H9 (cell line): ENCODE measurements at regions not wholly inside any gene's neighbourhood (a gene's known extent, or its start where the extent isn't known, plus 50 kb on each side); places are given as distances from the start of the nearest gene placed in this dataset.

Source experiments
- DNase-seq: peaks from one replicate; pipeline ENCODE4 v3.0.0-alpha.2; 2017
- H2AFZ ChIP-seq: one replicate; pipeline ENCODE4 v1.6.1; 2013; ENCODE audit warnings: mild to moderate bottlenecking, low read length, control low read depth, moderate library complexity
- H2AK5ac ChIP-seq: 2 replicates; pipeline ENCODE4 v1.6.1; 2013; ENCODE audit warnings: low read length, control low read depth, mixed read lengths; ENCODE audit not compliant: insufficient read length
- H2BK120ac ChIP-seq: one replicate; pipeline ENCODE4 v1.6.1; 2013; ENCODE audit warnings: low read depth, mild to moderate bottlenecking, low read length, control low read depth, inconsistent platforms; ENCODE audit not compliant: poor library complexity, severe bottlenecking
- H2BK12ac ChIP-seq: 2 replicates; pipeline ENCODE4 v1.6.1; 2013; ENCODE audit warnings: low read length, control low read depth, mixed read lengths, low read depth; ENCODE audit not compliant: insufficient read length
- H2BK15ac ChIP-seq: 2 replicates; pipeline ENCODE4 v1.6.1; 2013; ENCODE audit warnings: low read depth, low read length, control low read depth
- H2BK20ac ChIP-seq: one replicate; pipeline ENCODE4 v1.6.1; 2013; ENCODE audit warnings: low read depth, mild to moderate bottlenecking, low read length, control low read depth, inconsistent platforms; ENCODE audit not compliant: poor library complexity, severe bottlenecking
- H2BK5ac ChIP-seq: 2 replicates; pipeline ENCODE4 v1.6.1; 2013; ENCODE audit warnings: low read length, control low read depth, mixed read lengths; ENCODE audit not compliant: insufficient read length
- H3K14ac ChIP-seq: 2 replicates; pipeline ENCODE4 v1.6.1; 2013; ENCODE audit warnings: low read length, control low read depth; ENCODE audit not compliant: insufficient read depth
- H3K18ac ChIP-seq: 2 replicates; pipeline ENCODE4 v1.6.1; 2013; ENCODE audit warnings: low read depth, mild to moderate bottlenecking, mixed read lengths, low read length, control low read depth; ENCODE audit not compliant: insufficient read length
- H3K23ac ChIP-seq: 2 replicates; pipeline ENCODE4 v1.6.1; 2013; ENCODE audit warnings: low read length, control low read depth, mixed read lengths, low read depth; ENCODE audit not compliant: insufficient read length
- H3K23me2 ChIP-seq: 2 replicates; pipeline ENCODE4 v1.6.1; 2013; ENCODE audit warnings: low read depth, mild to moderate bottlenecking, mixed read lengths, low read length, control low read depth; ENCODE audit not compliant: insufficient read length, poor library complexity, severe bottlenecking
- H3K27ac ChIP-seq: 2 replicates; pipeline ENCODE4 v1.5.1; 2013; ENCODE audit warnings: low read length, control low read depth, mixed read lengths, low read depth; ENCODE audit not compliant: insufficient read length
- H3K27me3 ChIP-seq: 2 replicates; pipeline ENCODE4 v1.6.1; 2013; ENCODE audit warnings: low read length, control low read depth, inconsistent platforms; ENCODE audit not compliant: insufficient read depth
- H3K4ac ChIP-seq: 2 replicates; pipeline ENCODE4 v1.6.1; 2013; ENCODE audit warnings: low read depth, mild to moderate bottlenecking, control low read depth, inconsistent platforms, low read length, moderate library complexity
- H3K4me1 ChIP-seq: 2 replicates; pipeline ENCODE4 v1.6.1; 2013; ENCODE audit warnings: low read length, control low read depth, inconsistent platforms; ENCODE audit not compliant: insufficient read depth
- H3K4me2 ChIP-seq: 2 replicates; pipeline ENCODE4 v1.6.1; 2013; ENCODE audit warnings: low read length, control low read depth, mixed read lengths; ENCODE audit not compliant: insufficient read length, insufficient read depth
- H3K56ac ChIP-seq: 2 replicates; pipeline ENCODE4 v1.6.1; 2013; ENCODE audit warnings: low read depth, mild to moderate bottlenecking, mixed read lengths, low read length, control low read depth; ENCODE audit not compliant: insufficient read length
- H3K79me1 ChIP-seq: 2 replicates; pipeline ENCODE4 v1.6.1; 2013; ENCODE audit warnings: low read depth, mild to moderate bottlenecking, moderate library complexity, low read length, control low read depth, inconsistent platforms; ENCODE audit not compliant: insufficient read depth, poor library complexity, severe bottlenecking
- H3K79me2 ChIP-seq: 2 replicates; pipeline ENCODE4 v1.6.1; 2013; ENCODE audit warnings: low read length, control low read depth, inconsistent platforms; ENCODE audit not compliant: insufficient read depth
- H3K9ac ChIP-seq: 2 replicates; pipeline ENCODE4 v1.6.1; 2013; ENCODE audit warnings: low read length, control low read depth, mixed read lengths; ENCODE audit not compliant: insufficient read length; ENCODE audit errors: extremely low read depth
- H3K9me3 ChIP-seq: one replicate; pipeline ENCODE4 v1.6.1; 2013; ENCODE audit warnings: low read depth, low read length, inconsistent platforms; ENCODE audit not compliant: control insufficient read depth
- H3T11ph ChIP-seq: one replicate; pipeline ENCODE4 v1.6.1; 2013; ENCODE audit warnings: mild to moderate bottlenecking, low read length, control low read depth, inconsistent platforms
- H4K20me1 ChIP-seq: one replicate; pipeline ENCODE4 v1.6.1; 2013; ENCODE audit not compliant: control insufficient read depth, insufficient read length, insufficient read depth
- H4K5ac ChIP-seq: 2 replicates; pipeline ENCODE4 v1.6.1; 2013; ENCODE audit warnings: low read depth, mild to moderate bottlenecking, mixed read lengths, low read length, control low read depth; ENCODE audit not compliant: insufficient read length
- H4K8ac ChIP-seq: replicated peaks from 2 replicates; pipeline ENCODE4 v1.6.1; 2013; ENCODE audit warnings: low read length, control low read depth, mixed read lengths, low read depth; ENCODE audit not compliant: insufficient read length
- H4K91ac ChIP-seq: 2 replicates; pipeline ENCODE4 v1.6.1; 2013; ENCODE audit warnings: low read depth, mild to moderate bottlenecking, moderate library complexity, mixed read lengths, low read length, control low read depth; ENCODE audit not compliant: insufficient read length
- H3K27ac Mint-ChIP-seq, 3 experiments: 2 replicates in 2 of 3; 3 replicates in 1 of 3; pipeline ENCODE4 v1.8.0; 2020 to 2021; ENCODE audit warnings: mixed read lengths in 3 of 3, mild to moderate bottlenecking in 1 of 3, moderate library complexity in 1 of 3
- H3K27me3 Mint-ChIP-seq: 2 replicates; pipeline ENCODE4 v1.8.0; 2021; ENCODE audit warnings: low read depth, mild to moderate bottlenecking, moderate library complexity, mixed read lengths
- H3K36me3 Mint-ChIP-seq, 3 experiments: 2 replicates in 2 of 3; 3 replicates in 1 of 3; pipeline ENCODE4 v1.8.0; 2020 to 2021; ENCODE audit warnings: low read depth in 3 of 3, mixed read lengths in 3 of 3; ENCODE audit not compliant: insufficient read depth in 1 of 3
- H3K4me1 Mint-ChIP-seq, 2 experiments: 2 replicates each; pipeline ENCODE4 v1.8.0; 2020; ENCODE audit warnings: mixed read lengths in 2 of 2
- H3K4me3 Mint-ChIP-seq, 2 experiments: 2 replicates in 1 of 2; 3 replicates in 1 of 2; pipeline ENCODE4 v1.8.0; 2020 to 2021; ENCODE audit warnings: mild to moderate bottlenecking in 2 of 2, mixed read lengths in 2 of 2, moderate library complexity in 1 of 2
- H3K9me3 Mint-ChIP-seq, 2 experiments: 2 replicates in 1 of 2; 3 replicates in 1 of 2; pipeline ENCODE4 v1.8.0; 2020; ENCODE audit warnings: mild to moderate bottlenecking in 2 of 2, mixed read lengths in 2 of 2, moderate library complexity in 1 of 2
- whole genome bisulfite sequencing: extraction: QIAGEN DNeasy Blood & Tissue Kit; methylation state at CpG from one replicate; pipeline ENCODE4 v1.1.7; 2013; ENCODE audit warnings: missing lambda C conversion rate, low lambda C conversion rate, mixed read lengths; ENCODE audit not compliant: insufficient read length; ENCODE audit errors: extremely low coverage; 5-methylcytosine and 5-hydroxymethylcytosine counted together
- TF ChIP-seq, protein P1 (sequence below): fragments of 200-600 bp; sonication (generic); conservative IDR thresholded peaks from 3 replicates; pipeline ENCODE4 v1.8.0; 2021; ENCODE audit warnings: antibody characterized with exemption, mild to moderate bottlenecking

- Histone ChIP-seq H3T11ph (no peak overlapping the region), H2AK5ac (no peak overlapping the region), H2BK20ac (no peak overlapping the region), H3K14ac (no peak overlapping the region), H3K4ac (no peak overlapping the region), H4K5ac (no peak overlapping the region), H3K27me3 (no peaks in the 10 kb centered on the region), H2BK5ac (no peak overlapping the region), H4K20me1 (no peaks in the 10 kb centered on the region), H3K18ac (no peak overlapping the region), H3K79me2 (no peaks in the 10 kb centered on the region), H3K9ac (no peak overlapping the region), H4K91ac (no peak overlapping the region), H3K23ac (no peak overlapping the region), H2AFZ (no peak overlapping the region), H3K27ac (no peak overlapping the region), H3K9me3 (no peaks in the 10 kb centered on the region), H3K56ac (no peak overlapping the region), H2BK120ac (no peak overlapping the region), H2BK15ac (no peak overlapping the region), H3K4me1 (no peaks in the 10 kb centered on the region; the same call in 1 of the 2 replicates), H4K8ac (no peak overlapping the region), H3K79me1 (no peaks in the 10 kb centered on the region), H3K4me2 (no peak overlapping the region), H3K23me2 (peaks cover 3% of the 10 kb centered on the region), H2BK12ac (no peak overlapping the region)
- H3K36me3 Mint-ChIP-seq: no peaks in the 10 kb centered on the region; a peak in 1 of 7 replicates
- H3K4me3 Mint-ChIP-seq: no peak overlapping the region; a peak in 1 of 5 replicates
- no peaks in the 10 kb centered on the region for H3K9me3 Mint-ChIP-seq
- H3K27me3 Mint-ChIP-seq: peaks cover 3% of the 10 kb centered on the region
- H3K4me1 Mint-ChIP-seq: peaks cover 5 to 14% of the 10 kb centered on the region in 2 experiments; a peak in 3 of 4 replicates
- WGBS: no CpG with 5 or more reads among the region's 4 CpGs
- peak overlapping the region in 1 of 3 experiments; percentile 27; a peak in 1 of 7 replicates for H3K27ac Mint-ChIP-seq
- TF ChIP-seq, protein P1, sequence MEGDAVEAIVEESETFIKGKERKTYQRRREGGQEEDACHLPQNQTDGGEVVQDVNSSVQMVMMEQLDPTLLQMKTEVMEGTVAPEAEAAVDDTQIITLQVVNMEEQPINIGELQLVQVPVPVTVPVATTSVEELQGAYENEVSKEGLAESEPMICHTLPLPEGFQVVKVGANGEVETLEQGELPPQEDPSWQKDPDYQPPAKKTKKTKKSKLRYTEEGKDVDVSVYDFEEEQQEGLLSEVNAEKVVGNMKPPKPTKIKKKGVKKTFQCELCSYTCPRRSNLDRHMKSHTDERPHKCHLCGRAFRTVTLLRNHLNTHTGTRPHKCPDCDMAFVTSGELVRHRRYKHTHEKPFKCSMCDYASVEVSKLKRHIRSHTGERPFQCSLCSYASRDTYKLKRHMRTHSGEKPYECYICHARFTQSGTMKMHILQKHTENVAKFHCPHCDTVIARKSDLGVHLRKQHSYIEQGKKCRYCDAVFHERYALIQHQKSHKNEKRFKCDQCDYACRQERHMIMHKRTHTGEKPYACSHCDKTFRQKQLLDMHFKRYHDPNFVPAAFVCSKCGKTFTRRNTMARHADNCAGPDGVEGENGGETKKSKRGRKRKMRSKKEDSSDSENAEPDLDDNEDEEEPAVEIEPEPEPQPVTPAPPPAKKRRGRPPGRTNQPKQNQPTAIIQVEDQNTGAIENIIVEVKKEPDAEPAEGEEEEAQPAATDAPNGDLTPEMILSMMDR: no peak
- DNase-seq: no peak
These were observed 66.3 kb upstream of the IQSEC1 start for GRCh38 chr3:13139471-13140065.
